Heart right ventricle (tissue), 16 donors: ENCODE measurements at regions not wholly inside any gene's neighbourhood (a gene's known extent, or its start where the extent isn't known, plus 50 kb on each side); places are given as distances from the start of the nearest gene placed in this dataset.

Experiments used
- ATAC-seq, 8 donors: fragments of 200-7000 bp; cut with Tn5 transposase; one replicate each; pipeline ENCODE4 v1.9.1; 2020; ENCODE audit warnings: mild to moderate bottlenecking in 8 of 8, moderate library complexity in 8 of 8, moderate number of reproducible peaks in 1 of 8
- DNase-seq, 2 donors: peaks; one replicate each; pipeline ENCODE4 v3.0.0-alpha.2; 2020
- H3K27ac ChIP-seq, 10 donors: fragments of 200-600 bp; sonication (generic) in 2 of 10; one replicate each; pipeline versions ENCODE4 v1.5.0 to v1.8.0; 2020 to 2022; ENCODE audit warnings: mild to moderate bottlenecking in 3 of 10
- H3K27me3 ChIP-seq, 7 donors: fragments of 200-600 bp; one replicate each; pipeline ENCODE4 v1.8.0; 2021 to 2022; ENCODE audit warnings: mild to moderate bottlenecking in 2 of 7
- H3K36me3 ChIP-seq, 9 donors: fragments of 200-600 bp; sonication (generic) in 1 of 9; one replicate each; pipeline versions ENCODE4 v1.5.0 to v1.8.0; 2020 to 2022; ENCODE audit warnings: mild to moderate bottlenecking in 2 of 9
- H3K4me1 ChIP-seq, 9 donors: fragments of 200-600 bp; sonication (generic) in 1 of 9; one replicate each; pipeline versions ENCODE4 v1.5.0 to v1.8.0; 2020 to 2022; ENCODE audit warnings: mild to moderate bottlenecking in 4 of 9
- H3K4me3 ChIP-seq, 10 donors: fragments of 200-600 bp; sonication (generic) in 2 of 10; one replicate each; pipeline versions ENCODE4 v1.5.0 to v1.8.0; 2020 to 2022; ENCODE audit warnings: mild to moderate bottlenecking in 7 of 10, moderate library complexity in 2 of 10
- H3K9me3 ChIP-seq, 11 donors: fragments of 200-600 bp in 10 of 11; sonication (generic) in 2 of 11; one replicate each; pipeline versions ENCODE4 v1.5.0 to v1.8.0; 2013 to 2022; ENCODE audit warnings: mild to moderate bottlenecking in 2 of 11, control low read depth in 1 of 11, moderate library complexity in 1 of 11
- WGBS, 2 donors: extraction: QIAGEN DNeasy Blood & Tissue Kit; methylation state at CpG; one replicate each; pipeline ENCODE4 v1.1.7; 2013; ENCODE audit warnings: inconsistent platforms in 1 of 2; 5-methylcytosine and 5-hydroxymethylcytosine counted together
- intact Hi-C, 10 donors: fragments of 100-400 bp; cut with DNase I; formaldehyde crosslinking; loops; one replicate each; pipeline versions ENCODE4 v1.11.1 to v1.14.2; 2022
- TF ChIP-seq, protein P1 (sequence below), 9 donors: fragments of 200-600 bp; sonication (generic) in 2 of 9; IDR thresholded peaks; one replicate each; pipeline versions ENCODE4 v1.5.0 to v1.8.0; 2021 to 2022; ENCODE audit warnings: antibody characterized with exemption in 9 of 9, mild to moderate bottlenecking in 5 of 9, moderate library complexity in 1 of 9
- donor health status: Arrhythmogenic right ventricular cardiomyopathy.
- donor health status: ischemic (EF 13 %, LVEDD 7.1; RV severe dilation, severe dysfunction).
- donor health status: healthy with polysubstance abuse.
- donor health status: DM: no; HTN: yes; CAD: no.
- donor health status: DM: no; HTN: no; CAD: no.
- donor health status: ischemic (EF 25% LVEDD 6.9; RV normal size, moderate dysfunction).
- donor health status: ischemic (EF 25% LVEDD 5.7; RV mildly dilated, moderate dysfunction).
- donor health status: healthy.
- donor health status: DM: yes; HTN: yes; CAD: no.
- donor health status: Ischemic cardiomyopathy.
- donor health status: ischemic (EF 35%, LVEDD 5.7; RV mildly dilated, moderate dysfunction).
- donor health status: nonischemic (EF 11% LVEDD 7.7; RV severe dilation, severe dysfunction).
- donor health status: DM: yes; HTN: yes; CAD: no.
- donor health status: PGD.
- donor health status: ischemic (EF 29% LVEDD 5.4; RV normal size, mild dysfunction).
- donor health status: nonischemic (EF 23%, LVEDD 6.1; RV moderate dilation, normal function).

GRCh38 chr5:93887678-93888077 lies 146.3 kb upstream of the POU5F2 start:
- DNase-seq (no peak), ATAC-seq (no peak)
- no peak overlapping the region for H3K27ac ChIP-seq
- WGBS, 2 donors, result 82 to 86% methylated on average over 1 of the region's 1 CpG
- H3K27me3 ChIP-seq, result no peaks in the 10 kb centered on the region
- no peaks in the 10 kb centered on the region for H3K9me3 ChIP-seq
- intact Hi-C loops, result no loop called here
- TF ChIP-seq, protein P1, sequence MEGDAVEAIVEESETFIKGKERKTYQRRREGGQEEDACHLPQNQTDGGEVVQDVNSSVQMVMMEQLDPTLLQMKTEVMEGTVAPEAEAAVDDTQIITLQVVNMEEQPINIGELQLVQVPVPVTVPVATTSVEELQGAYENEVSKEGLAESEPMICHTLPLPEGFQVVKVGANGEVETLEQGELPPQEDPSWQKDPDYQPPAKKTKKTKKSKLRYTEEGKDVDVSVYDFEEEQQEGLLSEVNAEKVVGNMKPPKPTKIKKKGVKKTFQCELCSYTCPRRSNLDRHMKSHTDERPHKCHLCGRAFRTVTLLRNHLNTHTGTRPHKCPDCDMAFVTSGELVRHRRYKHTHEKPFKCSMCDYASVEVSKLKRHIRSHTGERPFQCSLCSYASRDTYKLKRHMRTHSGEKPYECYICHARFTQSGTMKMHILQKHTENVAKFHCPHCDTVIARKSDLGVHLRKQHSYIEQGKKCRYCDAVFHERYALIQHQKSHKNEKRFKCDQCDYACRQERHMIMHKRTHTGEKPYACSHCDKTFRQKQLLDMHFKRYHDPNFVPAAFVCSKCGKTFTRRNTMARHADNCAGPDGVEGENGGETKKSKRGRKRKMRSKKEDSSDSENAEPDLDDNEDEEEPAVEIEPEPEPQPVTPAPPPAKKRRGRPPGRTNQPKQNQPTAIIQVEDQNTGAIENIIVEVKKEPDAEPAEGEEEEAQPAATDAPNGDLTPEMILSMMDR (IDR thresholded peaks at IDR 0.05), result no peak
- H3K36me3 ChIP-seq, result no peaks in the 10 kb centered on the region
- H3K4me1 ChIP-seq, result peaks cover 0 to 16% (median 0%) of the 10 kb centered on the region in 9 donors
- H3K4me3 ChIP-seq, result no peak overlapping the region

DNA sequence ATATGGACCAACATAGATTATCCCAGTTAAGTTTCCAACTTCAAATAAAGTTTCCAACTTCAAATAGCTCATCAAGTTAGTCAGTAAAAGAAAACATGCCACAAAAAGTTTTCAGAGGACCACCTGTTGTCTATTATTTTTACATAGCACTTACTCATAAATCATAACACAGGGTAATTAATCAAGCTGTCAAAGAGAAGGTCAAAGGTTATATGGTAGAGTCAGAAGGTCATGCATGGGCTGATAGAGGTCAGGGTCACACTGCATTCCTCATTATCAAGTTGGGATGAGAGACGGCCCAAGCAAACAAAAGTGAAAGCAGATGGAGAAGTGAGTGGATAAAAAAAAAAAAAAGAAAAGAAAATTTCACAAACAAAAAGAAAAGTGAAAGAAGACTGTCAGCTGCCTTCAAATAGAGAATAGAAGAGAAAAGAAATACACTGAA lies 145.5 kb upstream of the POU5F2 start:
- H3K36me3 ChIP-seq, result no peaks in the 10 kb centered on the region
- ATAC-seq (no peak), DNase-seq (no peak)
- intact Hi-C loops, result no loop called here
- TF ChIP-seq, protein P1 (IDR thresholded peaks at IDR 0.05), result no peak
- no peaks in the 10 kb centered on the region for H3K9me3 ChIP-seq
- H3K27me3 ChIP-seq, result no peaks in the 10 kb centered on the region
- no peak overlapping the region for H3K4me3 ChIP-seq
- peaks cover 0 to 16% (median 0%) of the 10 kb centered on the region in 9 donors for H3K4me1 ChIP-seq
- WGBS, 2 donors, result 19 to 33% methylated on average over 1 of the region's 1 CpG
- H3K27ac ChIP-seq, result no peak overlapping the region

GRCh38 chr5:93886098-93886806 lies 144.9 kb upstream of the POU5F2 start:
- TF ChIP-seq, protein P1 (IDR thresholded peaks at IDR 0.05), result no peak
- Histone ChIP-seq H3K27me3 (no peaks in the 10 kb centered on the region), H3K27ac (no peak overlapping the region), H3K36me3 (no peaks in the 10 kb centered on the region), H3K9me3 (no peaks in the 10 kb centered on the region), H3K4me3 (no peak overlapping the region), H3K4me1 (peaks cover 0 to 16% (median 0%) of the 10 kb centered on the region in 9 donors)
- intact Hi-C loops, result no loop called here
- ATAC-seq (no peak), DNase-seq (no peak)
- WGBS, 2 donors, result 90% methylated on average over 7 of the region's 7 CpGs

DNA sequence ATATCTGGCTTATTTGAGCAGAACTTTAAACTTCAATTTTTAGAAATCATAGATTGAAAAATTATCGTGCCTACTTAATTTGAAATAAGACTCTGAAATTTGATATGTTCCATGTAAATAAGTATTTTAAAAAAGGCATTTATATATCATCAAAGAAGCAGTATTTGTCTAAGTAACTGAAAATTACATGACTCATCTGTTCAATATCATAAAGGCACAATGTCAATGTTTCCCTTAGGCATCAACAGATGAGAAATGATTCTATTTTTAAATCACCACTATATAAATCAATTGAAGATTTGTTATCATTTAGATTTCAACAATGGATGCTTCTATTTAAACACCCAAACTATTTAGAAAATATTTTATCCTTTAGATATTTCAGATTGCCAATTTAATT lies 142.9 kb upstream of the POU5F2 start:
- H3K36me3 ChIP-seq, result peaks cover 0 to 15% (median 0%) of the 10 kb centered on the region in 9 donors
- H3K9me3 ChIP-seq, result no peaks in the 10 kb centered on the region
- H3K27me3 ChIP-seq, result no peaks in the 10 kb centered on the region
- TF ChIP-seq, protein P1 (IDR thresholded peaks at IDR 0.05), result no peak
- no peak overlapping the region for H3K27ac ChIP-seq
- H3K4me3 ChIP-seq, result no peak overlapping the region
- 95 to 98% methylated on average over 1 of the region's 1 CpG for WGBS, 2 donors
- peaks cover 0 to 16% (median 0%) of the 10 kb centered on the region in 9 donors for H3K4me1 ChIP-seq
- DNase-seq (no peak), ATAC-seq (no peak)
- intact Hi-C loops, result no loop called here
